HepG2 (cell line): ENCODE measurements at regions not wholly inside any gene's neighbourhood (a gene's known extent, or its start where the extent isn't known, plus 50 kb on each side); places are given as distances from the start of the nearest gene placed in this dataset.

ENCODE experiments used
- ARNT ChIP-seq: fragments of 450-650 bp; IDR thresholded peaks from 2 replicates; pipeline ENCODE4 v1.6.1; 2017
- PRDM15 ChIP-seq: sonication (generic); formaldehyde crosslinking; IDR thresholded peaks from 2 replicates; pipeline ENCODE4 v1.4.0; 2020; ENCODE audit warnings: missing genetic modification reagents
- REST ChIP-seq, 2 experiments: IDR thresholded peaks; 2 replicates each; pipeline ENCODE4 v1.6.1; 2011 to 2012; ENCODE audit warnings: low read length in 2 of 2, borderline replicate concordance in 1 of 2, low read depth in 1 of 2, mild to moderate bottlenecking in 1 of 2, moderate library complexity in 1 of 2
- STAG1 ChIP-seq: sonication (generic); formaldehyde crosslinking; IDR thresholded peaks from 2 replicates; pipeline ENCODE4 v1.4.0; 2020; ENCODE audit warnings: missing genetic modification reagents
- TEAD3 ChIP-seq: optimal IDR thresholded peaks from 2 replicates; pipeline ENCODE3; 2016; ENCODE audit warnings: borderline replicate concordance
- ZNF263 ChIP-seq: sonication (generic); formaldehyde crosslinking; IDR thresholded peaks from 2 replicates; pipeline ENCODE4 v1.4.0; 2020; ENCODE audit warnings: missing genetic modification reagents

GRCh38 chr10:33783078-33783477, 448.6 kb upstream of the NRP1 start:
- TF ChIP-seq ZNF263 (no peak), REST (IDR thresholded peaks at IDR 0.05; ENCODE audit: borderline replicate concordance in 1 of 2, low read depth in 1 of 2, low read length in 2 of 2) (no peak), PRDM15 (CRISPR knock-in tag) (no peak), STAG1 (CRISPR knock-in tag) (no peak), ARNT (no peak), TEAD3 (no peak)
